ENCODE measurements at regions not wholly inside any gene's neighbourhood (a gene's known extent, or its start where the extent isn't known, plus 50 kb on each side); places are given as distances from the start of the nearest gene placed in this dataset.
A peak's percentile ranks its signal among the peaks of the same experiment; 100 is the strongest.

DNA sequence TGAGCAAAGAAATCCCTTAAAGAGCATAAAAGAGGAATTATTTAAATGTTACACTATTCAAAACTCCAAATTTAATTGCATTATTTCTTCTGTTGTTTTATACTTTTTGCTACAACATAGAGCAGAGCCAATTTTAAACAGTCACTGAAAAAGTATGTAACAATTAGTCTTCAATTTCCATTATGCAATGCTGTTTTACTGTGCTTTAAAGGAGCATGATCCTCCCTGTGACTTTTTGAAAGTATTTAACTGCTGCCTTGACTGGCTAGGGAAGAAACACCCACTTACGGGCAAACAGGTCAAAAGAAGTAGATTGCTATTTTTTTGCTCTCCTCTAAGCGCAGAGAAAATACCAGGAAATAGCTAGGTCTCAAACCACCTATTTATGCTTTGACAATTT lies 217.4 kb upstream of the GCFC2 start:
- DNase-seq (ENCODE audit: extremely low spot score), result no peak
- ChIA-PET POLR2A (no interaction called here), CTCF (no interaction called here)
- TF ChIP-seq ELF4 (IDR thresholded peaks at IDR 0.05), result no peak
- TF ChIP-seq SP1 (IDR thresholded peaks at IDR 0.05), result no peak
- no peak for TF ChIP-seq FOXK2 (IDR thresholded peaks at IDR 0.05)
- no peak for TF ChIP-seq ZNF384 (IDR thresholded peaks at IDR 0.05)

DNA sequence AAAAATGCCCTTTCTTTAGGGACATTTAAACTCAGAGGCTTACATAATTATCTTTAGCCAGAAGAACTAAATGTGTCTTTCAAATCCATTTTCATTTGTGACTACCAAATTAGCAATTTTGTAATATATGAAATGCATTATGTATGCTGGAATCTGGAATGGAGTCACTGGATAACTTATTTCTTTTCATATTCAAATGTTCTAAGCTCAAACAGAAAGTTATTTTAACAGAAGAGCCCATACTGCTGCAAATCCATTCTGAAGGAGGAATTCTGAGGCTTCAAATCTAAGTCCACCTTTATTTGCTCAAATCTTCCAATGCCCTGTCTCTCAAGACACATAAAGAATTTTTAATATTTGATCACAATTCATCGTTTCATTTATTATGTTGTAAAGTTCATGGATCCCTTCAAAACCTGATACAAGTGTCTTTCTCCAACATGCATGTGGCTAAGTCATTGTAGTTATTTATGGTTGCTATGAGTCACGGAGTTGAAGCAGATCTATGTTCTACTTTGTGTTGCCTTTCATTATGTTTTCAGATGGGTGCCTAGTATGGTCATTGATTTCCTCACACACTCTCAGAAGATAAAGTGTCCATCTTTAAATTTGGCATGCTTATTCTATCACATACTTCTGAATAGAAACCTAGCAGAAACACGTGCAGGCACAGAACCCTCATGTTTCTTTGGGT lies 214.8 kb upstream of the GCFC2 start:
- ChIA-PET POLR2A (no interaction called here), CTCF (interaction anchor here (0.5 kb wide), 1 partner anchor 13 kb away, joined by 3 read pairs; no protein-coding TSS in a partner anchor)
- TF ChIP-seq FOXM1 (IDR thresholded peaks at IDR 0.05; ENCODE audit: borderline replicate concordance) (no peak), NFRKB (IDR thresholded peaks at IDR 0.05) (no peak), HDGF (IDR thresholded peaks at IDR 0.05; ENCODE audit: borderline replicate concordance) (no peak), TARDBP (IDR thresholded peaks at IDR 0.05) (no peak), L3MBTL2 (conservative IDR thresholded peaks at IDR 0.05) (no peak)
- DNase-seq (ENCODE audit: extremely low spot score), result no peak

DNA sequence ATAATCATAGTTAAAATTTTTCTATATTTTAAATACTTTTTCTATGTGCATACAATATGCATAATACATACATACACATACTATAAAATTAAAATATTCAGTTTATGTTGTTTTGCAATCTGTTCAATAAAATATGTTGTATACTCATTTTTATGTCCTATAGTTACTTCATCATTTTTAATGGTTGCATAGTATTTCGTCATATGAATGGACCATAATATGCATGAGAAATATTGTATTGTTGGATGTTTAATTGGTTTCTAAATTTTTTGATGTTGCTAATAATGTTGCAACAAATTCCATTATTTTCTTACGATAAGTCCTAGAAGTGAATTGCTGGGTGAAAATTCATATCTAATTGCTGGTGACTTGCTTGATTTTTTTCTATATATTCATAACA lies 211.5 kb upstream of the GCFC2 start:
- CTCF ChIA-PET, result no interaction called here
- no peak for DNase-seq (ENCODE audit: extremely low spot score)
- POLR2A ChIA-PET, result no interaction called here
- TF ChIP-seq TARDBP (IDR thresholded peaks at IDR 0.05) (no peak), BHLHE40 (IDR thresholded peaks at IDR 0.05; ENCODE audit: borderline replicate concordance) (no peak), ELF4 (IDR thresholded peaks at IDR 0.05) (no peak), ARNT (IDR thresholded peaks at IDR 0.05) (no peak), FOXA1 (IDR thresholded peaks at IDR 0.05) (no peak), SUZ12 (IDR thresholded peaks at IDR 0.05) (no peak), SP1 (IDR thresholded peaks at IDR 0.05) (no peak), NFRKB (IDR thresholded peaks at IDR 0.05) (no peak), HDGF (IDR thresholded peaks at IDR 0.05; ENCODE audit: borderline replicate concordance) (no peak), ZNF384 (IDR thresholded peaks at IDR 0.05) (no peak), FOXM1 (IDR thresholded peaks at IDR 0.05; ENCODE audit: borderline replicate concordance) (no peak), LEF1 (IDR thresholded peaks at IDR 0.05; ENCODE audit: borderline replicate concordance) (no peak), L3MBTL2 (conservative IDR thresholded peaks at IDR 0.05) (no peak), CTBP1 (IDR thresholded peaks at IDR 0.05; ENCODE audit: borderline replicate concordance) (no peak), FOXK2 (IDR thresholded peaks at IDR 0.05) (no peak)
- TF ChIP-seq, protein P1, sequence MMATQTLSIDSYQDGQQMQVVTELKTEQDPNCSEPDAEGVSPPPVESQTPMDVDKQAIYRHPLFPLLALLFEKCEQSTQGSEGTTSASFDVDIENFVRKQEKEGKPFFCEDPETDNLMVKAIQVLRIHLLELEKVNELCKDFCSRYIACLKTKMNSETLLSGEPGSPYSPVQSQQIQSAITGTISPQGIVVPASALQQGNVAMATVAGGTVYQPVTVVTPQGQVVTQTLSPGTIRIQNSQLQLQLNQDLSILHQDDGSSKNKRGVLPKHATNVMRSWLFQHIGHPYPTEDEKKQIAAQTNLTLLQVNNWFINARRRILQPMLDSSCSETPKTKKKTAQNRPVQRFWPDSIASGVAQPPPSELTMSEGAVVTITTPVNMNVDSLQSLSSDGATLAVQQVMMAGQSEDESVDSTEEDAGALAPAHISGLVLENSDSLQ (IDR thresholded peaks at IDR 0.05), result no peak

DNA sequence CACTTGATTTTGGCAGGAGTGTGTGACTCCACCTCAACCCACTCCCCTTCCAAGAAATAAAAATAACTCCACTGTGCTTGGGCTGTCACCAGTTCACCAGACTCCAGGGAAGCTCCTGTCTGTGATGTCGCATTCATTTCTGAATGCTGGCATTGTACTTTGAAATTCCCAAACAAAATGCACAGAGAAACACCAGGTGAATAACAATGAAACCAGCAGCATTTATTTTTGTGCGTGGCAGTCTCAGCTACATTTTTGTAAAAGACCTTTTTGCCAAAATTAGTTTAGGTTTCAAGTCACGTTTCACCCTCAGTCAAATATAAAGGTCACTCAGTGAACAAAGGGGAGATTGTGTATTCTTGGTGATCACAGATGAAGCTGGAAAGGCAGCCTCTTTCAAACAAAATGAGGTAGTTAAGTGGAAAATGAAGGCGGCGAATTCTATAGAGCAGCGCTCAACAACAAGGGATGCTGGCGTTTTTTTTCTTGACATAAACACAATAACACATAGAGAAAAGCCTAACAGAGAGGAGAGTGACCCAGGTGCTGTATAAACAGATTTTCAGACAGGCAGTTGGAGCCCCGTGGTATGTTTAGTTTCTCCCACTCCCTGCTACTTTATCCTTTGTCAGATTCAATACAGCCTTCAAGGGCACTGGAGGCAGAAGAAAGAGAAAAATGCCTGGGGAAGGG lies 210.3 kb upstream of the GCFC2 start:
- ChIA-PET CTCF (no interaction called here), POLR2A (no interaction called here)
- TF ChIP-seq ARNT (IDR thresholded peaks at IDR 0.05), result no peak
- no peak for DNase-seq (ENCODE audit: extremely low spot score)

DNA sequence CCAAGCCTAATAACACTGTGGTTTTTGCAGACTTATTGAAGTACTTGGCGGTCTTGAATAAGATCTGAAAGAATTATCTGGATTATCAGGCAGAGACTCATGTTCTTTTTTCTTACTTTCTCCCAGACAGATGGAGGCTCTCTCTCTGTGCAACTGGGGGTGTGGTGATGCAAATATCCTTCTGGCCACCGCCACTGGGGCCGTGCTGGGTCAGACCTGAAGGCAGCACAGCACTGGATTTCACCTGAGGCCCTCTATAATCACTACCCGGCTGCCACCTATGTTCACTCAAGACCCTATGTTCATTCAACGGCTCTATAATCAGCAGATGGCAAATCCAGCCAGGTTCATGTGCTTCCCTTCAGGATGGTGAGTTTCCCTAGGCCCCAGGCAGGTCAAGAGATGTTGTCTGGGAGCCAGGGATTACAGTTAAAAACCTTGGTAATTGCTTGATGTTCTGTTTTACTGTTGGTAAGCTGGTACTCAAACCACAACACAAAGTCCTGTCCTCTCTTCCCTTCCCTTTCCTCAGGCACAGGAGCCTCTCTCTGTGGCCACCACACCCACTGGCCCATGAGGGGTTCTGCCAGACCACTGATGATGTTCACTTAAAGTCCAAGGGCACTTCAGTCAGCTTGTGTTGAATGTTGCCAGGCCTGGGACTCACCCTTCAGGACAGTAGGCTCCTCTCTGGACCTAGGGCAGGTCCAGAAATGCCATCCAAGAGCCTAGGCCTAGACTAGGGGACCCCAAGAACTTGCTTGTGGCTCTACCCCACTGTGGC lies 205.3 kb upstream of the GCFC2 start:
- CTCF ChIA-PET, result no interaction called here
- TF ChIP-seq FOXM1 (IDR thresholded peaks at IDR 0.05; ENCODE audit: borderline replicate concordance) (no peak), ELF4 (IDR thresholded peaks at IDR 0.05) (no peak), LEF1 (IDR thresholded peaks at IDR 0.05; ENCODE audit: borderline replicate concordance) (no peak), BHLHE40 (IDR thresholded peaks at IDR 0.05; ENCODE audit: borderline replicate concordance) (no peak), ZNF384 (IDR thresholded peaks at IDR 0.05) (no peak), FOXA1 (IDR thresholded peaks at IDR 0.05) (no peak), TARDBP (IDR thresholded peaks at IDR 0.05) (no peak), NFRKB (IDR thresholded peaks at IDR 0.05) (no peak), FOXK2 (IDR thresholded peaks at IDR 0.05) (no peak), SP1 (IDR thresholded peaks at IDR 0.05) (no peak)
- TF ChIP-seq, protein P1 (IDR thresholded peaks at IDR 0.05), result no peak
- POLR2A ChIA-PET, result no interaction called here
- no peak for DNase-seq (ENCODE audit: extremely low spot score)

DNA sequence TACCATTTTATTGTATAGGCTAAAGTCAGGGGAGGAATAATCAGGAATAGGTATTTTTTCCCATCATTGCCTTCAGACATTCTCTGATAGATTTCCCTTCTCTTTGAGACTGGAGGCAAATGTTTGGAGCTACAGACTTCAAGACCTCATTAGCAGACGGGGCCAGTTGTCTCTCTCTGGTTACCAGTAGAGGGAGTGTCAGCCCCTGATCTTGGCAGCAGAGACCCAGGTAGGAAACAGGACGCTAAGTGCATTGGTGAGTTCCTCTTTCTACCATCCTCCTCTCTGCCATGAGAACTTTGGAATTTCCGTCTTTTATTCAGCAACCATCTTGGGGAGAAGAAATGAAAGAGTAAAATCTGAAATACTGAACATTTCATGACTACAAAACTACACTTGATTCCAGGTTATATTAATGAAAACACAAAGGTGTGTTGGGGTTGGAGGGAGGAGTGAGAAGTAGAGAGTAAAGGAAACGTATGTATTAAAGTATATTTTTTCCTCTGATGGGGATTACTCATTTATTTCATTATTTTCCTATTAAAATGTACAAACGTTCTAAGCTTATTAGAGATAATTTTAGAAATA lies 186.2 kb upstream of the GCFC2 start:
- TF ChIP-seq FOXA1 (IDR thresholded peaks at IDR 0.05), result no peak
- TF ChIP-seq, protein P1 (IDR thresholded peaks at IDR 0.05), result no peak
- no peak for TF ChIP-seq ZNF384 (IDR thresholded peaks at IDR 0.05)
- no peak for TF ChIP-seq TARDBP (IDR thresholded peaks at IDR 0.05)
- TF ChIP-seq LEF1 (IDR thresholded peaks at IDR 0.05; ENCODE audit: borderline replicate concordance), result no peak
- TF ChIP-seq HDGF (IDR thresholded peaks at IDR 0.05; ENCODE audit: borderline replicate concordance), result no peak
- TF ChIP-seq BHLHE40 (IDR thresholded peaks at IDR 0.05; ENCODE audit: borderline replicate concordance), result no peak
- CTCF ChIA-PET, result interaction anchor here (0.6 kb wide), 1 partner anchor 216 kb away, joined by 5 read pairs; no protein-coding TSS in a partner anchor
- POLR2A ChIA-PET, result no interaction called here
- DNase-seq (ENCODE audit: extremely low spot score), result peak; percentile 59
